ENCODE measurements at regions not wholly inside any gene's neighbourhood (a gene's known extent, or its start where the extent isn't known, plus 50 kb on each side); places are given as distances from the start of the nearest gene placed in this dataset.
"Not testable (repeated sequence)": the region's sequence is repeated elsewhere in the genome, so short reads cannot be mapped to it uniquely, and the experiment has no call there.

- H3K4me3 ChIP-seq (ENCODE audit: low read depth, low read length) = no peak overlapping the region
- DNase-seq (ENCODE audit: low read depth, low spot score) = no peak
- TF ChIP-seq CTCF (IDR thresholded peaks at IDR 0.05; ENCODE audit: low read depth, low read length) = no peak
- in situ Hi-C loops (cut with HindIII; ENCODE audit: low sequenced_read_pairs) = no loop called here
Measured at GRCh38 chr16:29139261-29139802, 154.5 kb downstream of the LAT start.

- in situ Hi-C loops (cut with HindIII; ENCODE audit: low sequenced_read_pairs); H3K4me3 ChIP-seq (ENCODE audit: low read depth, low read length); DNase-seq (ENCODE audit: low read depth, low spot score): not testable (repeated sequence)
Measured at GRCh38 chr16:29138698-29139097, 153.8 kb downstream of the LAT start.

- in situ Hi-C loops (cut with HindIII; ENCODE audit: low sequenced_read_pairs); DNase-seq (ENCODE audit: low read depth, low spot score); H3K4me3 ChIP-seq (ENCODE audit: low read depth, low read length): not testable (repeated sequence)
Measured at GRCh38 chr16:29137894-29138662, 153.2 kb downstream of the LAT start.

- DNase-seq (ENCODE audit: low read depth, low spot score); in situ Hi-C loops (cut with HindIII; ENCODE audit: low sequenced_read_pairs); H3K4me3 ChIP-seq (ENCODE audit: low read depth, low read length): not testable (repeated sequence)
Measured at GRCh38 chr16:29137461-29137860, 152.6 kb downstream of the LAT start.

- in situ Hi-C loops (cut with HindIII; ENCODE audit: low sequenced_read_pairs); DNase-seq (ENCODE audit: low read depth, low spot score); H3K4me3 ChIP-seq (ENCODE audit: low read depth, low read length): not testable (repeated sequence)
Measured at GRCh38 chr16:29136916-29137315, 152.1 kb downstream of the LAT start.

GRCh38 chr16:29136046-29136696 lies 151.3 kb downstream of the LAT start:
- in situ Hi-C loops (cut with HindIII; ENCODE audit: low sequenced_read_pairs); DNase-seq (ENCODE audit: low read depth, low spot score): not testable (repeated sequence)

GRCh38 chr16:29135098-29135497 lies 150.2 kb downstream of the LAT start:
- DNase-seq (ENCODE audit: low read depth, low spot score); in situ Hi-C loops (cut with HindIII; ENCODE audit: low sequenced_read_pairs); H3K4me3 ChIP-seq (ENCODE audit: low read depth, low read length): not testable (repeated sequence)

More at GRCh38 chr16:29136046-29136696, 151.3 kb downstream of the LAT start:
- H3K4me3 ChIP-seq (ENCODE audit: low read depth, low read length) = not testable (repeated sequence)

- in situ Hi-C loops (cut with HindIII; ENCODE audit: low sequenced_read_pairs); DNase-seq (ENCODE audit: low read depth, low spot score); H3K4me3 ChIP-seq (ENCODE audit: low read depth, low read length): not testable (repeated sequence)
Measured at GRCh38 chr16:29133681-29134430, 149.0 kb downstream of the LAT start.

- in situ Hi-C loops (cut with HindIII; ENCODE audit: low sequenced_read_pairs); DNase-seq (ENCODE audit: low read depth, low spot score): not testable (repeated sequence)
Measured at GRCh38 chr16:29132869-29133268, 148.0 kb downstream of the LAT start.

GRCh38 chr16:29132444-29132843 lies 147.6 kb downstream of the LAT start:
- DNase-seq (ENCODE audit: low read depth, low spot score); in situ Hi-C loops (cut with HindIII; ENCODE audit: low sequenced_read_pairs); H3K4me3 ChIP-seq (ENCODE audit: low read depth, low read length): not testable (repeated sequence)

More at GRCh38 chr16:29132869-29133268, 148.0 kb downstream of the LAT start:
- H3K4me3 ChIP-seq (ENCODE audit: low read depth, low read length) = not testable (repeated sequence)

GRCh38 chr16:29130901-29131851 lies 146.3 kb downstream of the LAT start:
- H3K4me3 ChIP-seq (ENCODE audit: low read depth, low read length); DNase-seq (ENCODE audit: low read depth, low spot score); in situ Hi-C loops (cut with HindIII; ENCODE audit: low sequenced_read_pairs): not testable (repeated sequence)

- in situ Hi-C loops (cut with HindIII; ENCODE audit: low sequenced_read_pairs); H3K4me3 ChIP-seq (ENCODE audit: low read depth, low read length); DNase-seq (ENCODE audit: low read depth, low spot score): not testable (repeated sequence)
Measured at GRCh38 chr16:29130131-29130711, 145.4 kb downstream of the LAT start.

GRCh38 chr16:29129458-29130038 lies 144.7 kb downstream of the LAT start:
- H3K4me3 ChIP-seq (ENCODE audit: low read depth, low read length); DNase-seq (ENCODE audit: low read depth, low spot score); in situ Hi-C loops (cut with HindIII; ENCODE audit: low sequenced_read_pairs): not testable (repeated sequence)

GRCh38 chr16:29128732-29129457 lies 144.0 kb downstream of the LAT start:
- DNase-seq (ENCODE audit: low read depth, low spot score); in situ Hi-C loops (cut with HindIII; ENCODE audit: low sequenced_read_pairs); H3K4me3 ChIP-seq (ENCODE audit: low read depth, low read length): not testable (repeated sequence)
